ENCODE measurements at regions not wholly inside any gene's neighbourhood (a gene's known extent, or its start where the extent isn't known, plus 50 kb on each side); places are given as distances from the start of the nearest gene placed in this dataset.

GRCh38 chr1:38640371-38640770, 219.2 kb downstream of the RRAGC start:
- no peaks in the 10 kb centered on the region for H3K79me2 ChIP-seq (ENCODE audit: insufficient read depth, low read length)
- H3K4ac ChIP-seq (ENCODE audit: low read depth, low read length) = no peak overlapping the region
- no peak overlapping the region for H3K4me2 ChIP-seq (ENCODE audit: insufficient read depth, insufficient read length, low read length)

More at GRCh38 chr1:38640371-38640770, 219.2 kb downstream of the RRAGC start:
- no peaks in the 10 kb centered on the region for H3K79me1 ChIP-seq (ENCODE audit: insufficient read depth, low read depth, low read length, poor library complexity, severe bottlenecking)
- H3K9me3 Mint-ChIP-seq = peaks cover 5 to 9% of the 10 kb centered on the region in 2 experiments
- no peak overlapping the region for H2BK5ac ChIP-seq (ENCODE audit: insufficient read length, low read length)
- H4K8ac ChIP-seq (replicated peaks; ENCODE audit: insufficient read length, low read depth, low read length) = no peak overlapping the region
- no peak overlapping the region for H2AK5ac ChIP-seq (ENCODE audit: insufficient read length, low read length)
- H3T11ph ChIP-seq (ENCODE audit: low read length) = no peak overlapping the region
- H3K23me2 ChIP-seq (ENCODE audit: insufficient read length, low read depth, low read length, poor library complexity, severe bottlenecking) = no peaks in the 10 kb centered on the region
- no peak overlapping the region for H3K27ac ChIP-seq (ENCODE audit: insufficient read length, low read depth, low read length)
- no peak overlapping the region for H3K18ac ChIP-seq (ENCODE audit: insufficient read length, low read depth, low read length)
- no peak for DNase-seq
- no peak overlapping the region for H4K5ac ChIP-seq (ENCODE audit: insufficient read length, low read depth, low read length)
- no peak for TF ChIP-seq CTCF (conservative IDR thresholded peaks at IDR 0.05)
- H3K56ac ChIP-seq (ENCODE audit: insufficient read length, low read depth, low read length) = no peak overlapping the region
- H3K9ac ChIP-seq (ENCODE audit: extremely low read depth, insufficient read length, low read length) = no peak overlapping the region
- H3K4me1 ChIP-seq (ENCODE audit: insufficient read depth, low read length) = no peaks in the 10 kb centered on the region
- no peak overlapping the region for H2AFZ ChIP-seq (ENCODE audit: low read length)
- no peak overlapping the region for H2BK120ac ChIP-seq (ENCODE audit: low read depth, low read length, poor library complexity, severe bottlenecking)
- H2BK15ac ChIP-seq (ENCODE audit: low read depth, low read length) = no peak overlapping the region
- no peak overlapping the region for H2BK20ac ChIP-seq (ENCODE audit: low read depth, low read length, poor library complexity, severe bottlenecking)
- no peak overlapping the region for H3K4me3 Mint-ChIP-seq
- no peak overlapping the region for H2BK12ac ChIP-seq (ENCODE audit: insufficient read length, low read depth, low read length)
- peaks cover 0 to 5% of the 10 kb centered on the region in 2 experiments; a peak in 2 of 4 replicates for H3K4me1 Mint-ChIP-seq
- peaks cover under 1 to 4% (median 1%) of the 10 kb centered on the region in 3 experiments; a peak in 5 of 7 replicates for H3K36me3 Mint-ChIP-seq (ENCODE audit: insufficient read depth in 1 of 3, low read depth in 3 of 3)
- no peak overlapping the region for H4K91ac ChIP-seq (ENCODE audit: insufficient read length, low read depth, low read length)
- no peaks in the 10 kb centered on the region; the same call in 1 of the 2 replicates for H3K27me3 ChIP-seq (ENCODE audit: insufficient read depth, low read length)
- H3K14ac ChIP-seq (ENCODE audit: insufficient read depth, low read length) = no peak overlapping the region
- peaks cover 18% of the 10 kb centered on the region for H3K27me3 Mint-ChIP-seq (ENCODE audit: low read depth)
- H3K23ac ChIP-seq (ENCODE audit: insufficient read length, low read depth, low read length) = no peak overlapping the region
- no CpG with 5 or more reads among the region's 4 CpGs for WGBS (ENCODE audit: extremely low coverage, insufficient read length, low lambda C conversion rate)
- no peak overlapping the region for H3K27ac Mint-ChIP-seq
- H3K9me3 ChIP-seq (ENCODE audit: control insufficient read depth, low read depth, low read length) = no peaks in the 10 kb centered on the region
- no peaks in the 10 kb centered on the region for H4K20me1 ChIP-seq (ENCODE audit: control insufficient read depth, insufficient read depth, insufficient read length)

Measured in H9 (cell line).